Neural progenitor cell (in vitro differentiated cells): ENCODE measurements at regions not wholly inside any gene's neighbourhood (a gene's known extent, or its start where the extent isn't known, plus 50 kb on each side); places are given as distances from the start of the nearest gene placed in this dataset.
A peak's percentile ranks its signal among the peaks of the same experiment; 100 is the strongest.

Experiments used
- DNase-seq: peaks from one replicate; pipeline ENCODE4 v3.0.0-alpha.2; 2016; ENCODE audit warnings: low spot score
- H2AFZ ChIP-seq: fragments of 200-600 bp; sonication (generic); replicated peaks from 2 replicates; pipeline ENCODE4 v1.6.1; 2016; ENCODE audit warnings: antibody characterized with exemption
- H3F3A ChIP-seq: fragments of 200-600 bp; sonication (generic); 2 replicates; pipeline ENCODE4 v1.6.1; 2016; ENCODE audit warnings: antibody characterized with exemption, low read depth
- H3K27ac ChIP-seq: fragments of 200-600 bp; sonication (generic); 2 replicates; pipeline ENCODE4 v1.5.1; 2016; ENCODE audit warnings: mild to moderate bottlenecking
- H3K27me3 ChIP-seq: fragments of 200-600 bp; sonication (generic); 2 replicates; pipeline ENCODE4 v1.6.1; 2016; ENCODE audit warnings: mild to moderate bottlenecking, moderate library complexity
- H3K36me3 ChIP-seq: fragments of 200-600 bp; sonication (generic); 2 replicates; pipeline ENCODE4 v1.5.1; 2016
- H3K4me1 ChIP-seq: fragments of 200-600 bp; sonication (generic); 2 replicates; pipeline ENCODE4 v1.6.1; 2016; ENCODE audit warnings: mixed run types
- H3K4me2 ChIP-seq: fragments of 200-600 bp; sonication (generic); 2 replicates; pipeline ENCODE4 v1.6.1; 2016
- H3K4me3 ChIP-seq: fragments of 200-600 bp; sonication (generic); 2 replicates; pipeline ENCODE4 v1.5.1; 2016
- H3K79me2 ChIP-seq: fragments of 200-600 bp; sonication (generic); 2 replicates; pipeline ENCODE4 v1.6.1; 2016; ENCODE audit warnings: low read depth
- H3K9ac ChIP-seq: fragments of 200-600 bp; sonication (generic); 2 replicates; pipeline ENCODE4 v1.6.1; 2016
- H3K9me3 ChIP-seq: fragments of 200-600 bp; sonication (generic); 2 replicates; pipeline ENCODE4 v1.5.1; 2016; ENCODE audit warnings: low read depth
- H4K20me1 ChIP-seq: fragments of 200-600 bp; sonication (generic); 2 replicates; pipeline ENCODE4 v1.6.1; 2016; ENCODE audit warnings: low read depth
- H3K27ac Mint-ChIP-seq: 3 replicates; pipeline ENCODE4 v1.8.0; 2021; ENCODE audit warnings: mixed read lengths
- H3K27me3 Mint-ChIP-seq: 2 replicates; pipeline ENCODE4 v1.8.0; 2022; ENCODE audit warnings: low read depth, mild to moderate bottlenecking, inconsistent platforms, moderate library complexity, mixed read lengths; ENCODE audit not compliant: insufficient read depth
- H3K36me3 Mint-ChIP-seq: 3 replicates; pipeline ENCODE4 v1.8.0; 2021; ENCODE audit warnings: mixed read lengths
- H3K4me1 Mint-ChIP-seq: 3 replicates; pipeline ENCODE4 v1.8.0; 2021; ENCODE audit warnings: mixed read lengths
- H3K4me3 Mint-ChIP-seq: 3 replicates; pipeline ENCODE4 v1.8.0; 2021; ENCODE audit warnings: mild to moderate bottlenecking, moderate library complexity, mixed read lengths
- H3K9me3 Mint-ChIP-seq: 3 replicates; pipeline ENCODE4 v1.8.0; 2020; ENCODE audit warnings: mixed read lengths
- CTCF ChIP-seq: fragments of 200-600 bp; sonication (generic); IDR thresholded peaks from 2 replicates; pipeline ENCODE4 v1.5.1; 2017; ENCODE audit warnings: antibody characterized with exemption, mild to moderate bottlenecking
- EZH2 ChIP-seq: fragments of 200-600 bp; sonication (generic); IDR thresholded peaks from 2 replicates; pipeline ENCODE4 v1.6.1; 2017; ENCODE audit warnings: antibody characterized with exemption, mild to moderate bottlenecking, moderate library complexity
- EZH2phosphoT487 ChIP-seq: fragments of 200-600 bp; sonication (generic); IDR thresholded peaks from 2 replicates; pipeline ENCODE4 v1.6.1; 2017; ENCODE audit warnings: antibody characterized with exemption

- peak overlapping the region; percentile 70 for H2AFZ ChIP-seq
- no peak overlapping the region for H3K27ac Mint-ChIP-seq
- no peak overlapping the region for H3K4me3 Mint-ChIP-seq
- no peak for TF ChIP-seq EZH2phosphoT487
- no peak for TF ChIP-seq EZH2
- no peak for TF ChIP-seq CTCF
- H3K9me3 Mint-ChIP-seq, result no peaks in the 10 kb centered on the region
- no peaks in the 10 kb centered on the region for H3K27me3 ChIP-seq
- no peaks in the 10 kb centered on the region for H4K20me1 ChIP-seq
- no peak overlapping the region for H3K27ac ChIP-seq
- no peaks in the 10 kb centered on the region for H3K36me3 Mint-ChIP-seq
- H3K27me3 Mint-ChIP-seq, result no peaks in the 10 kb centered on the region
- no peak overlapping the region for H3K9ac ChIP-seq
- H3F3A ChIP-seq, result no peaks in the 10 kb centered on the region
- H3K4me1 ChIP-seq, result peaks cover 4% of the 10 kb centered on the region
- no peaks in the 10 kb centered on the region for H3K79me2 ChIP-seq
- H3K9me3 ChIP-seq, result no peaks in the 10 kb centered on the region
- no peak overlapping the region for H3K4me3 ChIP-seq
- H3K4me1 Mint-ChIP-seq, result peaks cover 3% of the 10 kb centered on the region
- no peaks in the 10 kb centered on the region for H3K36me3 ChIP-seq
- DNase-seq, result peak; percentile 13
- no peak overlapping the region for H3K4me2 ChIP-seq
Observed at GRCh38 chr2:146748046-146748445, 1096.8 kb upstream of the ACVR2A start.

GRCh38 chr2:146741260-146741659 is 1103.6 kb upstream of the ACVR2A start:
- Mint-ChIP-seq H3K4me3 (no peak overlapping the region), H3K4me1 (no peaks in the 10 kb centered on the region), H3K36me3 (no peaks in the 10 kb centered on the region), H3K27me3 (peaks cover 2% of the 10 kb centered on the region), H3K9me3 (no peaks in the 10 kb centered on the region), H3K27ac (no peak overlapping the region)
- Histone ChIP-seq H3K27me3 (no peaks in the 10 kb centered on the region), H3K4me2 (no peak overlapping the region), H3K36me3 (no peaks in the 10 kb centered on the region), H3K79me2 (no peaks in the 10 kb centered on the region), H3K9me3 (no peaks in the 10 kb centered on the region), H3K9ac (no peak overlapping the region), H3K4me3 (no peak overlapping the region), H2AFZ (no peak overlapping the region), H3K27ac (no peak overlapping the region), H3F3A (no peaks in the 10 kb centered on the region), H4K20me1 (no peaks in the 10 kb centered on the region), H3K4me1 (no peaks in the 10 kb centered on the region)
- no peak for DNase-seq
- TF ChIP-seq EZH2 (no peak), EZH2phosphoT487 (no peak), CTCF (no peak)

GRCh38 chr2:146734821-146735190 is 1110.0 kb upstream of the ACVR2A start:
- H2AFZ ChIP-seq, result no peak overlapping the region
- no peaks in the 10 kb centered on the region for H3K27me3 ChIP-seq
- no peaks in the 10 kb centered on the region for H3K9me3 ChIP-seq
- no peaks in the 10 kb centered on the region for H4K20me1 ChIP-seq
- H3K36me3 ChIP-seq, result no peaks in the 10 kb centered on the region
- no peak overlapping the region for H3K27ac ChIP-seq
- H3F3A ChIP-seq, result no peaks in the 10 kb centered on the region
- no peak for DNase-seq
- H3K4me1 Mint-ChIP-seq, result no peaks in the 10 kb centered on the region
- no peak overlapping the region for H3K4me3 ChIP-seq
- no peak overlapping the region for H3K27ac Mint-ChIP-seq
- H3K27me3 Mint-ChIP-seq, result peaks cover 2% of the 10 kb centered on the region
- H3K9me3 Mint-ChIP-seq, result no peaks in the 10 kb centered on the region
- TF ChIP-seq EZH2phosphoT487, result no peak
- H3K4me3 Mint-ChIP-seq, result no peak overlapping the region
- H3K9ac ChIP-seq, result no peak overlapping the region
- H3K4me1 ChIP-seq, result no peaks in the 10 kb centered on the region
- H3K36me3 Mint-ChIP-seq, result no peaks in the 10 kb centered on the region
- no peaks in the 10 kb centered on the region for H3K79me2 ChIP-seq
- H3K4me2 ChIP-seq, result no peak overlapping the region

- no peaks in the 10 kb centered on the region for H3K4me1 ChIP-seq
- Mint-ChIP-seq H3K4me3 (no peak overlapping the region), H3K27ac (no peak overlapping the region), H3K4me1 (no peaks in the 10 kb centered on the region), H3K36me3 (no peaks in the 10 kb centered on the region), H3K9me3 (no peaks in the 10 kb centered on the region), H3K27me3 (peaks cover 2% of the 10 kb centered on the region)
- H3K27me3 ChIP-seq, result no peaks in the 10 kb centered on the region
- H3K4me3 ChIP-seq, result no peak overlapping the region
- H3K9ac ChIP-seq, result no peak overlapping the region
- no peaks in the 10 kb centered on the region for H3K79me2 ChIP-seq
- no peaks in the 10 kb centered on the region for H3K9me3 ChIP-seq
- H2AFZ ChIP-seq, result no peak overlapping the region
- no peaks in the 10 kb centered on the region for H3F3A ChIP-seq
- no peaks in the 10 kb centered on the region for H3K36me3 ChIP-seq
- no peak overlapping the region for H3K27ac ChIP-seq
- TF ChIP-seq EZH2phosphoT487 (no peak), CTCF (peak; percentile 75)
- H3K4me2 ChIP-seq, result no peak overlapping the region
- no peaks in the 10 kb centered on the region for H4K20me1 ChIP-seq
- peak; percentile 58 for DNase-seq
Observed at GRCh38 chr2:146734042-146734820, 1110.6 kb upstream of the ACVR2A start.
